ENCODE measurements at regions not wholly inside any gene's neighbourhood (a gene's known extent, or its start where the extent isn't known, plus 50 kb on each side); places are given as distances from the start of the nearest gene placed in this dataset.

DNA sequence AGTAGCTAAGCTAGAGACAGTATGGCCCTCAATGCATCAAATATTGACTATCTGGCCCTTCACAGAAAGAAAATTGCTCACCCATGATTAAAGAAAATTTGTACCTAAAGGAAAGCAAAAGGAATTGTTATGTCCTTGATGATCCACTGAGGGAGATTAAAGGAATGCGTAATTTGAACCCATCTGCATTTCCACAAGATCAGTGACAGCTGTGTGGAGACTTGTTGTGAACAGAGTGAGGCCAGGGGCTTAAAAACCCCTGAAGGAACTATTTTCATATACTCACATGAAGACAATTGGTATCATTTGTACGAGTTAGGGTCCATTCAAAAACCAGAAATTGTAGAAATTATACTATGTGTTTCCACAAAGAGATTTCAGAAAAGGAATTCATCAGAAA is 1908.1 kb upstream of the SEL1L start:
- TF ChIP-seq, protein P1, sequence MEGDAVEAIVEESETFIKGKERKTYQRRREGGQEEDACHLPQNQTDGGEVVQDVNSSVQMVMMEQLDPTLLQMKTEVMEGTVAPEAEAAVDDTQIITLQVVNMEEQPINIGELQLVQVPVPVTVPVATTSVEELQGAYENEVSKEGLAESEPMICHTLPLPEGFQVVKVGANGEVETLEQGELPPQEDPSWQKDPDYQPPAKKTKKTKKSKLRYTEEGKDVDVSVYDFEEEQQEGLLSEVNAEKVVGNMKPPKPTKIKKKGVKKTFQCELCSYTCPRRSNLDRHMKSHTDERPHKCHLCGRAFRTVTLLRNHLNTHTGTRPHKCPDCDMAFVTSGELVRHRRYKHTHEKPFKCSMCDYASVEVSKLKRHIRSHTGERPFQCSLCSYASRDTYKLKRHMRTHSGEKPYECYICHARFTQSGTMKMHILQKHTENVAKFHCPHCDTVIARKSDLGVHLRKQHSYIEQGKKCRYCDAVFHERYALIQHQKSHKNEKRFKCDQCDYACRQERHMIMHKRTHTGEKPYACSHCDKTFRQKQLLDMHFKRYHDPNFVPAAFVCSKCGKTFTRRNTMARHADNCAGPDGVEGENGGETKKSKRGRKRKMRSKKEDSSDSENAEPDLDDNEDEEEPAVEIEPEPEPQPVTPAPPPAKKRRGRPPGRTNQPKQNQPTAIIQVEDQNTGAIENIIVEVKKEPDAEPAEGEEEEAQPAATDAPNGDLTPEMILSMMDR (IDR thresholded peaks at IDR 0.05; ENCODE audit: borderline replicate concordance, extremely low read depth, low read length, poor library complexity, severe bottlenecking) = no peak
- TF ChIP-seq EZH2 (IDR thresholded peaks at IDR 0.05; ENCODE audit: borderline replicate concordance, low read depth, low read length, severe bottlenecking) = no peak

Data from DND-41 (cell line).